GM13976 (cell line): ENCODE measurements at regions not wholly inside any gene's neighbourhood (a gene's known extent, or its start where the extent isn't known, plus 50 kb on each side); places are given as distances from the start of the nearest gene placed in this dataset.
"Not testable (repeated sequence)": the region's sequence is repeated elsewhere in the genome, so short reads cannot be mapped to it uniquely, and the experiment has no call there.

Source experiments
- DNase-seq: peaks from one replicate; pipeline ENCODE4 v3.0.0; 2012; ENCODE audit warnings: low spot score
- CTCF ChIP-seq: IDR thresholded peaks from 2 replicates; pipeline ENCODE4 v1.5.1; 2012; ENCODE audit warnings: borderline replicate concordance, mild to moderate bottlenecking; ENCODE audit not compliant: insufficient read depth; ENCODE audit errors: extremely low read depth, missing control alignments, control extremely low read depth
- in situ Hi-C: fragments of 300-500 bp; cut with MboI; formaldehyde crosslinking; loops from one replicate; pipeline ENCODE4 v1.12.0; 2022; ENCODE audit warnings: low sequenced_read_pairs, mixed read lengths, inconsistent platforms; ENCODE audit not compliant: unreplicated experiment

GRCh38 chr9:15073620-15074019 is 163.4 kb upstream of the FREM1 start:
- DNase-seq = no peak
- in situ Hi-C loops = no loop called here
- no peak for TF ChIP-seq CTCF

DNA sequence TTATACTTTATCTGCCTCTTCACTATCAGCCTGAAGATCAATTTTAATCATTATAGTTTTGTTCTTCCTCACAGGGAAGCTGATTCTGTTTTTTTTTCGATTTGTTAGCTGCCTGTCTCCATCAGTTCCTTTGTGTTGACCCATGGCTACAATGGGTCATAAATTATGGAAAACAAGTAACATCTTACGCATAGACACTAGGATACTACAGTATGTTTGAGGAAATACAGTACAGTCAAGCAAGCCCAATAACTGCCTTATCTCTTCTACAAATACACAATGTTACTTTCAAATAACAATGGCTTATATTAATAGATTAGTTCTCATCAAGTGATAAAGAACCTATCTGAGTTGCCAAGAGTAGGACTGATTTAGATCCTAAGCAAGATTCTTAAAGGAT is 160.5 kb upstream of the FREM1 start:
- no peak for DNase-seq
- no peak for TF ChIP-seq CTCF
- in situ Hi-C loops = no loop called here

DNA sequence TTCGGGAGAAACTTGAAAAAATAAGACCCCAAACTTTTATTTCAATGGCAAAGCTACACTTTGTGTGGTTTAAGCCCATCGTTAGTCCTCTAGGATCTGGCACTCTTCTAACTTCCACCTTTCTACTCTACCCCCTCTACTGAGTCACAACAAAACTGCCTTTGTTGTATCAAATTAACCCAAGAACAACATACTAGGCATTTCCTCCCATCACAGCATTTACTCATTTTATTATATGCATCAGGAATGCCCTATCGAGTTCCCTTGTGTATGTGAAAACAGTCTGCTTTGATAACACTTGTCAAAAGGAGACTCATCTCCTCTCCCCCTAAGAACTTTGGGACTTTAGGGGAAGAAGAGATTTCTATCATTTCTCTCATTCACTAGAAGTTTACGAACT is 158.9 kb upstream of the FREM1 start:
- no peak for TF ChIP-seq CTCF
- in situ Hi-C loops = no loop called here
- DNase-seq = no peak

DNA sequence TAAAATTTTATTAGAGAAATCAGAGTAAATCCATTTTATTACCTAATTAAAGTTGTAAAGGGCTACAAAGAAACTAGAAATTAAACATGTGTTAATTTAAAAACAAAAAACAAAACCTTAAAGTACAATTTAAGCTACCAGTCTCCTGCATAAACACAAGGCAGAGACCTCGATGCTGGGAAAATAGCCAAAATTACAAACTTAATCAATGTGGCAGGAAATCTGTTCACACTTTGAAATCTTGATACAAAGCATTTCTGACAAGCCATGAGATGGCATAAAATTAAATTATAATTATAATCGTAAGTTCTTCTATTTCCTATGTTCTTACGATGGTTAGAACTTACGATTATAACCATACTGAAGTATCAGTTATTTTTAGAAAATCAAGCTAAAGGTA is 158.0 kb upstream of the FREM1 start:
- TF ChIP-seq CTCF = no peak
- DNase-seq = no peak
- in situ Hi-C loops = no loop called here

GRCh38 chr9:15059003-15059402 is 148.8 kb upstream of the FREM1 start:
- no peak for TF ChIP-seq CTCF

GRCh38 chr9:15058236-15058635 is 148.0 kb upstream of the FREM1 start:
- in situ Hi-C loops = no loop called here
- TF ChIP-seq CTCF = no peak
- DNase-seq = no peak

More at GRCh38 chr9:15059003-15059402, 148.8 kb upstream of the FREM1 start:
- in situ Hi-C loops = no loop called here
- DNase-seq = no peak

DNA sequence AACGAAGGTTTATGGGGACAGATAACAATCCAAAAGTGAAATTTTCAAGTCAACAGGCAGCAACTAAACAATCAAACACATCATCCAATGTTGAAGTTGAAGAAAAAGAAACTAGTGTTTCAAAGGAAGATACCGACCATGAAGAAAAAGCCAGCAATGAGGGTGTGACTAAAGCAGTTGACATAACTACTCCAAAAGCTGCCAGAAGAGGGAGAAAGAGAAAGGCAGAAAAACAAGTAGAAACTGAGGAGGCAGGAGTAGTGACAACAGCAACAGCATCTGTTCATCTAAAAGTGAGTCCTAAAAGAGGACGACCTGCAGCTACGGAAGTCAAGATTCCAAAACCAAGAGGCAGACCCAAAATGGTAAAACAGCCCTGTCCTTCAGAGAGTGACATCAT is 145.1 kb upstream of the FREM1 start:
- DNase-seq, in situ Hi-C loops: not testable (repeated sequence)
